ENCODE measurements at regions not wholly inside any gene's neighbourhood (a gene's known extent, or its start where the extent isn't known, plus 50 kb on each side); places are given as distances from the start of the nearest gene placed in this dataset.

- in situ Hi-C loops (cut with HindIII; ENCODE audit: low sequenced_read_pairs): no loop called here
Measured at GRCh38 chr10:9615189-9615588, 1402.5 kb upstream of the CELF2 start.

GRCh38 chr10:9621216-9621615 is 1396.5 kb upstream of the CELF2 start:
- in situ Hi-C loops (cut with HindIII; ENCODE audit: low sequenced_read_pairs): no loop called here

GRCh38 chr10:9625304-9625703 is 1392.4 kb upstream of the CELF2 start:
- in situ Hi-C loops (cut with HindIII; ENCODE audit: low sequenced_read_pairs): no loop called here

- in situ Hi-C loops (cut with HindIII; ENCODE audit: low sequenced_read_pairs): no loop called here
Measured at GRCh38 chr10:9634466-9634865, 1383.2 kb upstream of the CELF2 start.

- in situ Hi-C loops (cut with HindIII; ENCODE audit: low sequenced_read_pairs): no loop called here
Measured at GRCh38 chr10:9635691-9636090, 1382.0 kb upstream of the CELF2 start.

GRCh38 chr10:9636216-9636615 is 1381.5 kb upstream of the CELF2 start:
- in situ Hi-C loops (cut with HindIII; ENCODE audit: low sequenced_read_pairs): no loop called here

- in situ Hi-C loops (cut with HindIII; ENCODE audit: low sequenced_read_pairs): no loop called here
Measured at GRCh38 chr10:9643782-9644181, 1373.9 kb upstream of the CELF2 start.

- in situ Hi-C loops (cut with HindIII; ENCODE audit: low sequenced_read_pairs): no loop called here
Measured at GRCh38 chr10:9645404-9645803, 1372.3 kb upstream of the CELF2 start.

GRCh38 chr10:9645928-9646600 is 1371.6 kb upstream of the CELF2 start:
- in situ Hi-C loops (cut with HindIII; ENCODE audit: low sequenced_read_pairs): no loop called here

- in situ Hi-C loops (cut with HindIII; ENCODE audit: low sequenced_read_pairs): no loop called here
Measured at GRCh38 chr10:9654261-9654660, 1363.4 kb upstream of the CELF2 start.

- in situ Hi-C loops (cut with HindIII; ENCODE audit: low sequenced_read_pairs): no loop called here
Measured at GRCh38 chr10:9656386-9656785, 1361.3 kb upstream of the CELF2 start.

- in situ Hi-C loops (cut with HindIII; ENCODE audit: low sequenced_read_pairs): no loop called here
Measured at GRCh38 chr10:9656996-9657395, 1360.7 kb upstream of the CELF2 start.

GRCh38 chr10:9657530-9657929 is 1360.1 kb upstream of the CELF2 start:
- in situ Hi-C loops (cut with HindIII; ENCODE audit: low sequenced_read_pairs): no loop called here

- in situ Hi-C loops (cut with HindIII; ENCODE audit: low sequenced_read_pairs): no loop called here
Measured at GRCh38 chr10:9668411-9668810, 1349.3 kb upstream of the CELF2 start.

GRCh38 chr10:9670911-9671310 is 1346.8 kb upstream of the CELF2 start:
- in situ Hi-C loops (cut with HindIII; ENCODE audit: low sequenced_read_pairs): no loop called here

GRCh38 chr10:9681655-9682054 is 1336.0 kb upstream of the CELF2 start:
- in situ Hi-C loops (cut with HindIII; ENCODE audit: low sequenced_read_pairs): no loop called here

- in situ Hi-C loops (cut with HindIII; ENCODE audit: low sequenced_read_pairs): no loop called here
Measured at GRCh38 chr10:9682802-9683201, 1334.9 kb upstream of the CELF2 start.

- in situ Hi-C loops (cut with HindIII; ENCODE audit: low sequenced_read_pairs): no loop called here
Measured at GRCh38 chr10:9684186-9684585, 1333.5 kb upstream of the CELF2 start.

GRCh38 chr10:9685596-9685995 is 1332.1 kb upstream of the CELF2 start:
- in situ Hi-C loops (cut with HindIII; ENCODE audit: low sequenced_read_pairs): no loop called here

- in situ Hi-C loops (cut with HindIII; ENCODE audit: low sequenced_read_pairs): no loop called here
Measured at GRCh38 chr10:9688711-9689110, 1329.0 kb upstream of the CELF2 start.

GRCh38 chr10:9707216-9707615 is 1310.5 kb upstream of the CELF2 start:
- in situ Hi-C loops (cut with HindIII; ENCODE audit: low sequenced_read_pairs): no loop called here

GRCh38 chr10:9709849-9710248 is 1307.8 kb upstream of the CELF2 start:
- in situ Hi-C loops (cut with HindIII; ENCODE audit: low sequenced_read_pairs): no loop called here

GRCh38 chr10:9712393-9712792 is 1305.3 kb upstream of the CELF2 start:
- in situ Hi-C loops (cut with HindIII; ENCODE audit: low sequenced_read_pairs): no loop called here
